ENCODE measurements at regions not wholly inside any gene's neighbourhood (a gene's known extent, or its start where the extent isn't known, plus 50 kb on each side); places are given as distances from the start of the nearest gene placed in this dataset.

DNA sequence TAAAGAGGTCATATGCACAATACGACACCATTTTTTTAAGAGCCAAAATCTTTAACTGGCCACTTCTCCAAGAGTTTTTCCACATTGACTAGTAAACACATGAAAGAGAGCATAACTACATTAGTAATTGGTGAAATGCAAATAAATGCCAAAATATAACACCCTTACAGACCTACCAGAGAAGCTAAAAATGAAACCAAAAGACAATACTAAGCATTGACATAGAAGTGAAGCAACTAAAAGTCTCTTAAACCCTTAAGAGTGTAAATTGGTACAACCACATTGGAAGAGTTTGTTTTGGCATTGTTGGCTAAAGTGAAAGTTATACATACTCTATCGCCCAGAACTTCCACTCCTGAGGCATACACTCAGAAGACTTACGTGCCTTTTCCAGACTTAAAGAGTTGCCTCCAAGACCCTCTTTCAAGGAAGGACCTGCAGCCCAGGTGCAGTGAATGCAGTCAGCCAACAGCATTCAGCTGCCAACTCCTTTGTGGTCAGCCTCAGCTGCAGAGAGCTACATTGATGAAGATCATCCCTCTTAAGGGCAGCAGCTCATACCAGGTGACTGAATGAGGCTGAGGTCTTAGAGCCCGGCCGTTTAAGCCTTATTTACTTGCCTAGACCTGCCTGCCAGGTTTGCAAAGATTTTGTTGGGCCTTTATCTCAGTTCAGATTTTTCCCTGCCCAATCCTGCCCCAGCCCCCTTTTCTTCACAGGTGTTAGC lies 839.1 kb upstream of the ADGRL2 start:
- TF ChIP-seq, protein P1, sequence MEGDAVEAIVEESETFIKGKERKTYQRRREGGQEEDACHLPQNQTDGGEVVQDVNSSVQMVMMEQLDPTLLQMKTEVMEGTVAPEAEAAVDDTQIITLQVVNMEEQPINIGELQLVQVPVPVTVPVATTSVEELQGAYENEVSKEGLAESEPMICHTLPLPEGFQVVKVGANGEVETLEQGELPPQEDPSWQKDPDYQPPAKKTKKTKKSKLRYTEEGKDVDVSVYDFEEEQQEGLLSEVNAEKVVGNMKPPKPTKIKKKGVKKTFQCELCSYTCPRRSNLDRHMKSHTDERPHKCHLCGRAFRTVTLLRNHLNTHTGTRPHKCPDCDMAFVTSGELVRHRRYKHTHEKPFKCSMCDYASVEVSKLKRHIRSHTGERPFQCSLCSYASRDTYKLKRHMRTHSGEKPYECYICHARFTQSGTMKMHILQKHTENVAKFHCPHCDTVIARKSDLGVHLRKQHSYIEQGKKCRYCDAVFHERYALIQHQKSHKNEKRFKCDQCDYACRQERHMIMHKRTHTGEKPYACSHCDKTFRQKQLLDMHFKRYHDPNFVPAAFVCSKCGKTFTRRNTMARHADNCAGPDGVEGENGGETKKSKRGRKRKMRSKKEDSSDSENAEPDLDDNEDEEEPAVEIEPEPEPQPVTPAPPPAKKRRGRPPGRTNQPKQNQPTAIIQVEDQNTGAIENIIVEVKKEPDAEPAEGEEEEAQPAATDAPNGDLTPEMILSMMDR (IDR thresholded peaks at IDR 0.05): no peak
- TF ChIP-seq, protein P2, sequence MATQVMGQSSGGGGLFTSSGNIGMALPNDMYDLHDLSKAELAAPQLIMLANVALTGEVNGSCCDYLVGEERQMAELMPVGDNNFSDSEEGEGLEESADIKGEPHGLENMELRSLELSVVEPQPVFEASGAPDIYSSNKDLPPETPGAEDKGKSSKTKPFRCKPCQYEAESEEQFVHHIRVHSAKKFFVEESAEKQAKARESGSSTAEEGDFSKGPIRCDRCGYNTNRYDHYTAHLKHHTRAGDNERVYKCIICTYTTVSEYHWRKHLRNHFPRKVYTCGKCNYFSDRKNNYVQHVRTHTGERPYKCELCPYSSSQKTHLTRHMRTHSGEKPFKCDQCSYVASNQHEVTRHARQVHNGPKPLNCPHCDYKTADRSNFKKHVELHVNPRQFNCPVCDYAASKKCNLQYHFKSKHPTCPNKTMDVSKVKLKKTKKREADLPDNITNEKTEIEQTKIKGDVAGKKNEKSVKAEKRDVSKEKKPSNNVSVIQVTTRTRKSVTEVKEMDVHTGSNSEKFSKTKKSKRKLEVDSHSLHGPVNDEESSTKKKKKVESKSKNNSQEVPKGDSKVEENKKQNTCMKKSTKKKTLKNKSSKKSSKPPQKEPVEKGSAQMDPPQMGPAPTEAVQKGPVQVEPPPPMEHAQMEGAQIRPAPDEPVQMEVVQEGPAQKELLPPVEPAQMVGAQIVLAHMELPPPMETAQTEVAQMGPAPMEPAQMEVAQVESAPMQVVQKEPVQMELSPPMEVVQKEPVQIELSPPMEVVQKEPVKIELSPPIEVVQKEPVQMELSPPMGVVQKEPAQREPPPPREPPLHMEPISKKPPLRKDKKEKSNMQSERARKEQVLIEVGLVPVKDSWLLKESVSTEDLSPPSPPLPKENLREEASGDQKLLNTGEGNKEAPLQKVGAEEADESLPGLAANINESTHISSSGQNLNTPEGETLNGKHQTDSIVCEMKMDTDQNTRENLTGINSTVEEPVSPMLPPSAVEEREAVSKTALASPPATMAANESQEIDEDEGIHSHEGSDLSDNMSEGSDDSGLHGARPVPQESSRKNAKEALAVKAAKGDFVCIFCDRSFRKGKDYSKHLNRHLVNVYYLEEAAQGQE (IDR thresholded peaks at IDR 0.05; ENCODE audit: insufficient read depth in 1 of 2, low read depth in 2 of 2, low read length in 1 of 2): no peak

Data from Panc1 (cell line).